ENCODE measurements at regions not wholly inside any gene's neighbourhood (a gene's known extent, or its start where the extent isn't known, plus 50 kb on each side); places are given as distances from the start of the nearest gene placed in this dataset.

GRCh38 chr2:120606280-120606679 is 129.4 kb upstream of the GLI2 start:
- no peak for TF ChIP-seq EP300 (IDR thresholded peaks at IDR 0.05)
- no peak for TF ChIP-seq CTCF (IDR thresholded peaks at IDR 0.05)
